Left hindlimb (tissue), 1 donor: ENCODE measurements at regions not wholly inside any gene's neighbourhood (a gene's known extent, or its start where the extent isn't known, plus 50 kb on each side); places are given as distances from the start of the nearest gene placed in this dataset.

Experiments used
- DNase-seq: peaks from one replicate; pipeline ENCODE4 v3.0.0-alpha.2; 2018

DNA sequence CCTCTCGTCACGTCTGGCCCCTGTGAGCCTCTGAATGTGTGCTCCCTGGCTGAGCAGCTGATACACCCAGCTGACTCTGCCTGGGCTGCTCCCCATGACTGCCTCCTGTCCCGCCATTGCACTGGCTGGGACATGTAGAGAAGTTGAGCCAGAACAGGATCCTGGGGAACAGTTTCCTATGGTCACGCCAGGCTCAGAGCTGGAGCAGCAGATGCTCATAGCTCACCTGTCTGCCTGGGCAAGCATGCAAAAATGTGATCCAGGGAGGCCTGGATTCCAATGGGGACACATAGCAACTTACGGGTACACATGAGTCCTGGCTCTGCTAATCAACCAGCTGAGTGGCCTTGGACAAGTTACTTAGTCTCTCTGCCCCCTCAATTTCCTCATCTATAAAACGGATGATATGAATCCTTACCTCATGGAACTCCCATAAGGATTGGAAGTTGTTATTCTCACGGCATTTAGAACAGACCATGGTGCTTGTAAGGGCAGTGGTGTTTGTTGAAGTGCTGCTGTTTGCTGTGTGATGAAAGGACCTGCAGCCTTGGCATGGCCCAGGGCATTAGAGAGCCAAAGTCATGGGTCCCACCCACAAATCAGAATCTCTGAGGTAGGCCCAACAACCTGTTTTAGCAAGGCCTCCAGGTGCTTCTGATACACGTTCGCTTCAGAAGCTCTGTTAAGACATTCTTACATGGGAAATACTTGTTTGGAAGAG is 150.3 kb upstream of the VANGL1 start:
- DNase-seq: no peak

DNA sequence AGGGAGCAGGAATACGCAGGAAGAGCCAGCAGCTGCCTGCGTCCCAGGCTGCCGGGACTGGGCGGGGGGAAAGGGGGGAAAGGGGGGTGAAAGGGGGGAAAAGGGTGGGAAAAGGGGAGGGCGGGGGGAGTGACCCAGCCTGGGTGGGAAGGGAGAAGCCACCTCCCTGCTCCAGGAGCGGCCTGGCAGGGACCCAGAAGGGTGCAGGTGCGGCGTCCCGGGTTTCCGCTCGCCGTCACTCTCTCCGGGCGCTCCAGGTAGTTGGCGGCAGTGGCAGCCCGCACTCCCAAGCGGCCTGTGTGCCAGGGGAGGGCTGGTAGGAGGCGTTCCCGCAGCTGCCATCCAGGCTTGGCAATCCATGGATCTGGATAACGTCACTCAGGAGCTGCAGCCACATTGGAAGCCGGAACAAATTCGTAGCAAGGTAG is 141.0 kb upstream of the NGF start:
- DNase-seq: no peak

DNA sequence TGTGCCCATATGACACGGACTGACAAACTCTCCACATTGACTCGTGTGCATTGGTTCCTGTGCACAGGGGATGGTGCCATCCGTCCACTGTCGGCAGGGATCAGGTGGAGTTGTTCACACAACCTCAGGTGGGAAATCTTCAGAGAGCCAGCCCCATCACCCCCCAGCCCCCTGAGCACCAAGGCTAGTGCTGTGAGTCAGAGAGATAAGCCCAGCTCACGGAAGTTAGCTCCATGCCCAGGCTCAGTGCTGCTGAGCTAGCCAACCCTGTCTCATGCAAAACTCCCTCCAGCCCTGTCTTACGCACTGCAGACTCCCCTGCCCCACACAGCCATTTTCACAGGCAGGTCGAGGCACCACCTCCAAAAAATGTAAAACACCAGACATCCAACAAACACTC is 139.0 kb upstream of the NGF start:
- no peak for DNase-seq

DNA sequence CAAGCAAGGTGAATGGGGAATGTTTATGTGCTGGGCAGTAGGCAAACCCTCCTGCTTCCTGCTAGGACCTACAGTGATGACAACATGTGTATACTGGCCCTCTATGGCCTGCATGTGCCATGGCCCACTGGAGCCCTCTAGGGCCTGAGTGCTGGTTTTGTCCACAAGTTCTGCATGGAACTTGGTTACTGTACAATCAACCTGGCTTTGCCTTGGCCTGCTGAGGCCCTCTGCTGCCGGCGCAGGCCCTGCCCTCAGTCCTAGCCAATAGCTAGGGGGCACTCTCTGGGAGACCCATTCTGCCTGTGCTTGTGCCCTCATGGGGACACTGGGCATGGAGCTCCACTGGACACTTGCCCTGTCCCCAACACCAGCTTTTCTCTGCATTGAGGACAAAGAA is 138.6 kb upstream of the NGF start:
- DNase-seq: no peak

DNA sequence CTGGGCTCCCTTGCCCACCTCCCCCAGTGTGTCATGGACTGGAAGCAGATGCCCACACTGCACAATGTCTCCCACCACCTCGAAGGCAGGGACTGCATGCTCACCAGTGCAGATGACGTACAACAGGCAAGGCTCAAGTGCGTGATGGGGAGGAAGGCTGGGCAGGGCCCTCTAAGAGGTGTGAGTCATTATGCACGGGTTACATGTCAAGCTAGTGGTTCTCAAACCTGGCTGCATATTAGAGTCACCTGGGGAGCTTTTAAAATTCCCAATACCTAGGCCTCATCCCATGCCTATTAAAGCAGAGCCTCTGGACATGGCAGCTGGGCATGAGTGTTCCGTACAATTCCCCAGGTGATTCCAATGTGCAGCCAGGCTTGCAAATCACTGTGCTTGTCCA is 137.9 kb upstream of the NGF start:
- no peak for DNase-seq

DNA sequence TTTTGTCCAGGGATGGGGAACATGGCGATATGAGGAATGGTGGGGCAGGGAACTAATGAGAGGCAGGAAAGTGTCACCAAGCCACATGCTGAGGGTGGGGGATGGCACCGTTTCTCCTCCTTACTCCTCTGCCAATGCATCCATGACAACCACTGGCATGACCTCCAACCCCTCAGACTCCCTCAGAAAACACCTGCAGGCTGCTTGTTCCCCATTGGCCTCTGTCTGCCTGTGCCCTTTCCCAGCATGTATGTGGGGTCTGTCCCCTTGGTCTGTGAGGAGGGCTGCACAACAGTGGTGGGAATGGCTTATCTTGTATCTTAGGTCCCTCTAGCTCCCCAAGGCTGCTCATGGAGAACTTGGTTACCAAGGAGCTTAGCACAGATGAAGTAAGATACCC is 137.2 kb upstream of the NGF start:
- DNase-seq: no peak

DNA sequence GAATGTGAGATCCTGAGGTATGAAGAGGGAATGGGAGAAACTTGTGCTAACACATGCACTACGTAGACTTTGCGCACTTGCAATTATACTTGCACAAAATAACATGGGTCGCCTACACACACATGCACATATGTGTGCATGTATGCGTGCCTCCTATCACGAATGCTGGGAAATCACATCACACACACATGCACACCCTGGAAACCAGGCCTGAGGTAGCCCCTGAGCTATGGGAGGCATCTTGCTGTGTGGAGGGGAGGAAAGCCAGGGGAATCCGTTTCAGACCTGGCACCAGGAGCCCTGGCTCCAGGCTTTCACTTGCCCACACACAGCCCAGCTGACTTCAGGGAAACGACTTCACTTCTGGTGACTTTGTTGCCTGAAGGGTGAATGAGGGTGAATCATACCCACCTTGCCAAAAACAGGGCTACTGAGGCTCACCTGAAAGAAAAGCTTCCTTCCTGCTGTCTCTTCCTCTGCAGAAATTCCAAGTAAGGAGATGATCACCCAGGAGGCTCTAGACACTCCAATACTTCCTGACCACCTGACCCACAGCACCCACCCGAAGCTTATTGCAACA is 136.0 kb upstream of the NGF start:
- no peak for DNase-seq

DNA sequence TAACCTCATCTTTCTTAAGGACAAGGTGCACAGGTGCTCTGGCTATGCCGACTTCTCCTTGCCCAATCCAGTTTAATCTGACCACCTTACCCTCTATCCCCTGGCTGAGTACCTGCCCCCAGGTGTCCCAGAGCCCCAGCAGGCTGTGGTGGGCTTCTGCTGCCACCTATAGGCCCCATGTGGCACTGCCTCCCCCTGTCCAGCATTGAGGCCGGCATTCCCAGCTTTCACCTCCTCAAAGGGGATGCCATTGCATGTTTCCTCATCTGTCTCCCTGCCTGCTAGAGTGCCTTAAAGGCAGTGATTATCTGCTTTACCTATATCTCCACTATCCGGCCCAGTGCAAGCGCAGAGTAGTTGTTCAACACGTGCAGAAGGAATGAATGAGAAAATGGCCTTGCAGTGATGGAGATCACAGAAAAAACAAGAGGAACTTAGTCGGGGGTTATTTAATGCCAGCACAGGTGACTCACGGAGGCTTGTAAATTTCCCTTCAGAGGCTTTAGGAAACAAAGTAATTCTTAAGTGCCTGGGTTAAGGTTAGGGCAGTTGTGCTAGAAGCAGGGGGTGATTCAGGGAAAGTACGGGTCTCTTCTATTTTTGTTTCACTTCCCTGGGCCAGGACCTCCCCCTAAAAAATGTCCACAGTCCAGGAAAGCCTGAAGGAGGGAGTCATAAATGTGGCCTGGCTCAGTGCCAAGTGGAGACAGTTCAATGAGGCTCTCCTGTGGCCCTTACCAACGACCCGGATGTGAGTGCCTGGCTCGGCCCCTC is 131.8 kb upstream of the NGF start:
- no peak for DNase-seq

DNA sequence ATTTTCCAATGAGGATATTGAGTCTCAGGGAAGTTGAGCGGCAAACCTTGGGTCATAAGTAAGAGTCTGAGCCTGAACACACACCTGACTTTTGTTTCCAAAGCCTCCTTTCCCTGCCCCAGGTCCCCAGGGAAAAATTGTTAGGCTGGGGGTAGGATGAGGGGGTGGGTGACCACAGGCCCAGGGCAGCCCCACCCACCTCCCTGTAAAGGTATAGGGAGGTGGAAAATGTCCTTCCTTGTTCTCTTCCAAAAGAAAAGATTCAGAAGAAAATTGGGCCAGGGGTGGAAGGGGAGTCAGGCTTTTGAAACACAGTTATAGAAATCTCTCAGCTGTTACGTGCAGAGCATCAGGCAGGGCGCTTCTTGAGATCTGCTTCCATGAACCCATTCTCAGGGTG is 129.7 kb upstream of the NGF start:
- no peak for DNase-seq

DNA sequence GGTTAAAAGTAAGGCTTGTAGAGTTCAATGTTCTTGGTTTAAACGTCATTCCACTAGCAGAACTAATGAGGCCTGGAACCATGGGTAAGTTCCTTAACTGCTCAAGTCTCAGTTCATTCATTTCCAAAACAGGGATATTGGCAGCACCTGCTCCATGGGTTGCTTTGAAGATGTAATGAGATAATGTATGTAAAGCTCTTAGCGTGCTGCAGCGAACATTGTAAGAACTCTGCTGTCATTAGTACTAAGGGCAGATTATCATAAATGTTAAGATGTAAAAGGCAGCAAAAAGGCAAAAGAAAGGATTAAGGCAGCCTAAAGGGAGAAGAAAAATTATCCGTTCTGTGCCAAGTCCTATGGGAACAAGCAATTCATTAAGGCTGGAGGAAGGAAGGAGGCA is 129.1 kb upstream of the NGF start:
- no peak for DNase-seq

DNA sequence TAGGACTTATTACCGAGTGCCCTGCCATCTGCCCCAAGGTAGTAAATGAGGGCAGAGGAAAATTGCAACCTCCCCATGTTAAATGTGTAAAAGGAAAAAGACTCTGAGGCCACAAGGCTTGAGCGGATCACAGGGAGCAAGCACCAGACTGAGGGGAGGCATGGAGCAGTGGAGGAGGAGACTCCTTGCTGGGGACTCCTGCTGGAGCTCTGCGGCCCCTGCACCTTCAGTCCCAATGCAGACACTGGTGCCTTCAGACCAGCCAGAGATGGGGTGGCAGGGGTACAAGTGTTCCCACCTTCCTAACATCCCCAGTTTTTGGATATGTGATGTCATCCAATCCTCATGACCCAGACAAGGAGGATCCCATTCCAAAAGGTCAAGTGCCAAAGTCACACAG is 128.4 kb upstream of the NGF start:
- DNase-seq: no peak

DNA sequence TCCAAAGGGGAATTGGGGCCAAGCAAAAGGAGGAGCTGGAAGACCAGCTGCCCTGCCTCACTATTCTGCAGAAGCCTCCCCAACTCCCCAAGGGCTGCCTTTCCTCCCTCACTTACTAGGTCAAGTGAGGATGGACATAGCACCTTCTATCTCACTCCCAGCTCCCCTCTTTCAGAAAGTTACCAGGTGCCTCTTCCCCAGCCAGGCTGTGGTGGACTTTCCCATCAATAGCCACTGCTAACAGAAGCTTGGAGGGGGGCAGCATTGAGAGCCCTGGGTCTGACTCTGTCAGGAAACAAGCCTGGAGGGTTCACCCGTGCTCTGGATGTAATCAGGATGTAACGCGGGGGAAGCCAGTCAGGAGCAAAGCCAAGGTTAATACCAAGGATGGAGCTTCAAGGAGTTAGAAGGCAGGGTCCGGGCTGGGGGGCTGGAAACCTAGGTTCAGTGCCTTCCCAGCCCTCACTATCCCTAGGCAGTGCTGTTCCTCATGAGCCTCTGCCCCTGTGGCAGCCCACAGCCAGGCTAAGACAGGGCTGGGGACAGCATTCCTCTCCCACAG is 127.8 kb upstream of the NGF start:
- DNase-seq: no peak

DNA sequence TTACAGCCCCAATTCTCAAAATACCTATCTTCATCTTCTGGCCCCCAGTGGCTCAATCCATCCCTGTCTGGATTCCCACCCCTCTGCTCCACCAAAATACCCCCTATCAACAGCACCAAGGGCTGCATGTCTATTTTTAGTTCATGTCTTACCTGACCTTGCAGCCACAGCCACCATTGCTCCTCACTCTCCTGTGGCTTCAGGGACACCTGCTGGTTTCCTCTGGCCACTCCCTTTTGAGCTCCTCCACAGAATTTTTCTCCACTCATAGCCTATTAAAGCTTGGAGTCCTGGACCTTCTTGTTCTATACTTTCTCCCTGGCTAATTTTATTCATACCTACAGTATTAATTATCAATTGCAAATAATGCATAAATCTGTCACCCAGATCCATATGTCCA is 125.3 kb upstream of the NGF start:
- no peak for DNase-seq

DNA sequence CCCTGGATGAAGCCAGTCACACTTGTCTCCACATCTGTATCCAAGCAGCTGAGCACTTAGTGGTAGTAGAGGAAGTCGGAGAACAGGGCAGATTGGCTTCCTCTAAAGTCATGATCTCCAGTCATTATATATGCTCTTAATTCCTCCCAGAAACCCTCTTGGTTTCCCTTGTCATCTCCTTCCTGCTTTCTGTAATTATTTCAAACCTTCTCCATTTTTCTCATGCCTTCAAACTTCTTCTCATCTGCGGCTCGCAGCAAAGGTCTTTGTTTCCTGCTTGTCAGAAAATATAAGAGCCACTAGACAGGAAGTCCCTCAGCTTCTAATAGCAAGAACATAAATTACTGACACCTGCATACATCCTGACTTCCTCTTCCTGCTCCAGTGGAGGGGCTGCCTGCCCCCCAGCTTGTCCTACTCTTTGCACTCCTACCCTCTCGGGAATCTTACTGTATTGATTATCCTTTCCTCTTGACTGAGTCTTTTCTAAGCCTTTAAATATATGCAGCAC is 124.6 kb upstream of the NGF start:
- DNase-seq: no peak

DNA sequence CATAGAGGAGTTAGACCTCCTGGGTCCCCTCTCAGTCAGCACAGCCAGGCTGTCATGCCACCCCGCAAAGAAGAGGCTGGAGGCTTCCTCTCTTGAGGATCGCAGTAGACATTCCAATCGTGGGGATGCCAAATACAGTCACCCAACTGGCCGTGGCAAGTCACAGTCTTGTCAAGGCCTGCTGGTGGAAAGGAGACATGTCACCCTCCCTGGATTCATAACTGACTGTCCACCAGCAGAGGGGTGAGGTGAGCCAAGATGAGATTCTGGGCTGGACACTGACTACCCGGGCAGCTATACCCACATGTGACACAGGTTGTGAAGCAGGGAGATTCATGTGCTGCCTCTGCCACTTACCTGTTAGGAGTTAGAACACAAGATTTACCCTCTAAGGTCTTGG is 123.5 kb upstream of the NGF start:
- DNase-seq: no peak

DNA sequence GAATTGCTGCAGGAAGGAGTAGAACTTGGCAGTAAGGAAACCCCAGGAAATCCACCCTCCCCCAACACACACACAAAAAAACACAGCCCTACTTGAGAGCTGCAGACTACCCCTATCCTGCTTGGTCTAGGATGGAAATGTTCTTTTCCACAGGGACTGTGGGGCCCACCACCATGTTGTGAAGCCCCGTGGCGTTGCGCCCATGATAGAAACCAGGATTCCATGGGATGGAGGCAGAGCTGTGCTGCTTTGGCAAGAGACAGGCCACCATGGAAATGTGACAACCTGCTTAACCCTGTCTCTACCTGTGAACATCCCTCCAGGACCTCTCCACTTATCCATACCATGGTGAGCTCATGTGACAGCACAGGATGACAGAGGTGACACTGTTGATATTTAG is 121.1 kb upstream of the NGF start:
- DNase-seq: no peak

DNA sequence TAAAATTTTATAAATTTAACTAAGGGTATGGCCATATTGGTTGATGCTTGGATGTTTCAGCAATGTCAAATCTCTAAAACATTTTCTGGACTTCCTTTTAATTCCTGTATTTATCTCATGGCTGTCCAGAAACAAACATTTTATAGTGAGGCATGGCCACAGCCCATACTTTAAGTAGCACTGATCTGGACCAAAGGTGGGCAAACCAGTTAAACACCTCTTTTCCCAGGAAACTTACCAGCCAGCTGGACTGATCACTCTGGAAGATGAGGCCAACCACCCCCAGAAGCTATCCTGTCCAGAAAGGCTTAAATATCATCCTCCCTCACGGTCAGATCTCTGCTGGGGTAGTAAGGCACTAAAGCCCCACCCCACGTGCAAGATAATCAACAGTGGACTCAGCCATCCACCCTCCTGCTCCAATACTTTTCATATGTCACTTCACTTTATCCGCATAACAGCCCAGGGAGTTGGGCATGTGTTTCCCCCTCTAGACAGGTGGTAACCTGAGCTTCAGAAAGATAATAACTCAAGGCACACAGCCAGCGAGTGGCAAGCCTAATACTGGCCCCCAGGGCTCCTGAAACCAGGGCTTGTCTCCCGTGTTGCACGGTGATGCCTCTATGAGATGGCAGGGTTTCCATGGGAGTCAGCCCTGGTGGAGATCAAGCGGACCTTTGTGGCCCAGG is 120.5 kb upstream of the NGF start:
- no peak for DNase-seq

DNA sequence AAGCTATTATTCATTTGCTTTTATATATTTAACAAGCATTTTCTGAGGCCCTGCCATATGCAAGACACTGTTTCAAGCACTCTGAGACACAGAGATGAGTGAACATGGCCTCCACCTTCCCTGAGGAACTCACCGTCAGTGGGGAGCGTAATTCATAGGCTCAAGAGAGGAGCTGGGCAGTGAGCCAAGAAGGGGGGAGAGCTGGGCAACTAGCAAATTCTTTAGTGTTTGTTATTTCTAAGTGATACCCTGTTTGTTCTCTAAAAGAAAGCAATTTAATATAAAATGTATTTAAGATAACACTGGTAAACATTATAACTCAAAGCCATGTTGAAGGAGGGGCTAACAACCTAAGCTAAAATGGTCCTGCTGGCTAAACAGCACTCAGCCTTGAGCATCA is 119.2 kb upstream of the NGF start:
- no peak for DNase-seq

DNA sequence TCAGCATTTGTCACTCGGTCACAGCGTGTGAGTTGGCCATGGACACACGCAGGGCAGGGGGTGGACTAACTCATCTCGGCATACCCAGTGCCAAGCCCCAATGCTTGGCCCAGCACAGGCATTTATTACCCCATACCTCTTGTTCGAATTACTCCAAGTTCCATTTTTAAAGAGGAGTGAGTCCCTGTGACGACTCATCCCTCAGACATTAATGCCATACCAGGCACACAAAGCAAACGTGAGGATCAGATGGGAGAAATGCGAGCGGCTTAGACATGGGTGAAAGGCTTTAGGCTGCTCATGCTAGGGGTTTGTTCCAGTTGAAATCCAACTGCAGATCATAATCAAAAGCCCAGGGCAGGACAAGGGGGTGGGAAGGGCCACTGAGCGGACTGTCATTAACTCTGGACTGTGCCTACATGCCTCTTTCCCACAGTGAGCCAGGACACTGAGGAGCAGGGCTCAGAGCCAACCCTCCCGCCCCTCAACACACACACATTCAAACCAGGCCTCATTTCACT is 118.5 kb upstream of the NGF start:
- peak; percentile 69 for DNase-seq

DNA sequence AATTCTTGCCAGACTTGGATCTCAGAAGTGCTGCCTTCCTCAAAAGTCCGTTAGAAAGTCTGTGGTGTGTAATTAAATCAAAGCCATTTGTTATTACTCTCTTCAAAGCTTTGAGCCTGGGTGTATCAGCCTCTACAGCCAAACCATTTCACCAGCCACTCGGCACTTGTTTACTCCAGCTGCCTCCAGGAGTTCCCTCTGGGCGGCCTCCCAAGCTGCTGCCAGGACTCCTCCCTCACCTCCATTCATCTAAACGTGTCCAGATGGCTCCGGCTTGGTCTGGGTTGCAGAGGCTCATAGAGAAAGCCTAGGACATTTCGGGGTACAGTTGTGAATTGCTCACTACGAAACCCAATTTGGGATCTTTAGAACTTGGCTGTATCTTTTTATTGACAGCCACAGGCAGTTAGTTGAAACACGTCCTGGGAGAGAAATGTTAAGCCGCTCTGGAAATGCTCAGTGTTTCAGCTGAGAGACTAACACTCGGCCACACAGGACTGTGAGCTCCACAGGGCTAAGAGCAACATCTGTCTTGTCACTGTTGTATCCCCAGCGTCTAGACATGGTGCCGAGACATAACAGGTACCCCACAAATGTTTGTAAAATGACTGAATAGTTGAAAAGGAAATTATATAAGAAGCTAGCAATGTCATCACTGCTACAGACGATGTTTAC is 116.9 kb upstream of the NGF start:
- DNase-seq: no peak

DNA sequence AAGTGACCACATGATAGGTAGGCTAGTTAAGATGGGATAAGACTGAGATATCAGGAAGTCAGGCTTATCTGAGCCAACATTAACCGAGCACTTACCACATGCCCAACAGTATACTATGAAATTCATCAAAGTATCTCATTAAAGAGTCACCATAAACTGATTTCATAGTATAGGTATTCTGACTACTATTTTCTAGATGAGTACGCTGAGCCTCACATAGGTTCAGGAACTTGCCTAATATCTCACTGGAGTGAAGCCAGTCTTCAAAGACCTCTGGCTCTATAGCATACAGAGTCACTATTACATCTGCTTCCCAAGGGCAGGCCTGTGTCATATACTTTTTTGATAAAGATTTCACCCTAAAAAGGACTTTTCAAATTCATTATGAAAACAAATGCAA is 115.6 kb upstream of the NGF start:
- no peak for DNase-seq

DNA sequence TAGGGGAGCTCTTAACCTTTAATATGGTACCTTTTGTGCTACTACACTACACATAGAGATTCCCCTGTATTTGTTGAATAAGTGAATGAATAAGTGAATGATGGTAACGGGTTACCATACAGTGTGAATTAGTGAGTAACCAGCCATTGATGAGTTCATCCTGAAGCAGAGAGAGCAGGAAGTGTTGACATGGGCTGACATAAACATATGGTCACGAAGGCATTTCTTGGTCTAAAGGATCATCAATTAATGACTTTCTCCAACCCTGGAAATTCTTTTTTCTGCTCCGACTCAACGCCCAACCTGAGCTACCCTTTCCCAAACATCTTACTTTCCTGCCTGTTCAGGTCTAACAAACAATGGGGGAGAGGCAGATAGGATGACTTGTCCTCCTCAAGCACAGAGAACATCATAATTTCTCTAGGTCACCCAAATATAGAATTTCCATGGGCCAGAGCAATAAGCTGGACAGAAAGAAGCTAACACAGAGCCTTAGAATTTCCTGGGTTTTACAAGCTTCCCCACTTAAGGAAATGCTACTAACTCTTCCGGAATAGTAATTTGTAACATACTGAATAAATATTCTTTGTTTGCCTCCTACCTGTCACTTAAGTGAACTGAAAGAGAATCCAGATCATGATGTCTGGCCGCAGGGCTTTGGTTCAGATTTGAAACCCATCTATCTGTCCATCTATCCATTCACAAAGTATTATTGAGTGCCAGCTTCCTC is 114.7 kb upstream of the NGF start:
- no peak for DNase-seq
